Calu3 (cell line): ENCODE measurements at regions not wholly inside any gene's neighbourhood (a gene's known extent, or its start where the extent isn't known, plus 50 kb on each side); places are given as distances from the start of the nearest gene placed in this dataset.

Experiments
- BruUV-seq: library from RNA; stranded (reverse); fragments of 400-500 nt; replicated peaks from 2 replicates; lab custom pipeline; 2021; lab: Mats Ljungman, UMichigan
- CTCF ChIA-PET: fragments of 300-600 bp; sonication (Branson Sonifier 250); formaldehyde crosslinking; loops from one replicate; lab custom pipeline; 2022; ENCODE audit warnings: antibody characterized with exemption; lab: Charles Lee
- DNase-seq: peaks from one replicate; pipeline ENCODE4 v3.0.0; 2022
- H3K27ac Mint-ChIP-seq: one replicate; pipeline ENCODE4 v1.8.0; 2022; ENCODE audit warnings: mixed read lengths; ENCODE audit not compliant: unreplicated experiment
- H3K27me3 Mint-ChIP-seq: one replicate; pipeline ENCODE4 v1.8.0; 2022; ENCODE audit warnings: mixed read lengths; ENCODE audit not compliant: unreplicated experiment
- H3K36me3 Mint-ChIP-seq: one replicate; pipeline ENCODE4 v1.8.0; 2022; ENCODE audit warnings: mild to moderate bottlenecking, moderate library complexity, mixed read lengths; ENCODE audit not compliant: insufficient read depth, unreplicated experiment
- H3K4me1 Mint-ChIP-seq: one replicate; pipeline ENCODE4 v1.8.0; 2022; ENCODE audit warnings: mild to moderate bottlenecking, low read depth, mixed read lengths; ENCODE audit not compliant: unreplicated experiment
- H3K4me3 Mint-ChIP-seq: one replicate; pipeline ENCODE4 v1.8.0; 2022; ENCODE audit warnings: mild to moderate bottlenecking, low read depth, moderate library complexity, mixed read lengths; ENCODE audit not compliant: unreplicated experiment
- H3K9me3 Mint-ChIP-seq: one replicate; pipeline ENCODE4 v1.8.0; 2022; ENCODE audit warnings: low read depth, mixed read lengths; ENCODE audit not compliant: unreplicated experiment
- intact Hi-C: fragments of 100-400 bp; cut with micrococcal nuclease; formaldehyde crosslinking; loops from one replicate; pipeline ENCODE4 v1.10.0; 2022; ENCODE audit not compliant: unreplicated experiment
- TF ChIP-seq, protein P1 (sequence below): fragments of 200-600 bp; IDR thresholded peaks from one replicate; pipeline ENCODE4 v1.8.0; 2022; ENCODE audit warnings: antibody characterized with exemption; ENCODE audit not compliant: unreplicated experiment

DNA sequence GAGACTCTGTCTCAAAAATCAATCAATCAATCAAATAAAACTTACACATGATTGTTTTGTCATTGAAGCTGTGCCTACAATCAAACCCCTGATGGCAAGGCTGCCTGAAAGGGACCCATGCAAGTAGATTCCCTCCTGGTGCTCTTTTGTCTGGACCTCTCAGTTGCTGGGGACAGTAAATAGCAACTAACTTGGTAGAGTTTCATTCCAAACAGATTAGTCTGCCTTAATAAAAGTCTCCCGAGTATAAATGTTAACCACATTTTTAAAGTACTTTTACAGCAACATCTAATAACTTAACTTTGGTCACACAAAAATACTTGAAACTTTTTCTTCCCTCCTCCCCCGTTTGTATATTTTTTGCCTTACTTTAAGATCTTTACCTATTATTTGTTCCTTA lies 105.5 kb downstream of the FEM1C start:
- no peak overlapping the region for H3K27ac Mint-ChIP-seq
- no peaks in the 10 kb centered on the region for H3K36me3 Mint-ChIP-seq
- no peaks in the 10 kb centered on the region for H3K27me3 Mint-ChIP-seq
- intact Hi-C loops, result no loop called here
- TF ChIP-seq, protein P1, sequence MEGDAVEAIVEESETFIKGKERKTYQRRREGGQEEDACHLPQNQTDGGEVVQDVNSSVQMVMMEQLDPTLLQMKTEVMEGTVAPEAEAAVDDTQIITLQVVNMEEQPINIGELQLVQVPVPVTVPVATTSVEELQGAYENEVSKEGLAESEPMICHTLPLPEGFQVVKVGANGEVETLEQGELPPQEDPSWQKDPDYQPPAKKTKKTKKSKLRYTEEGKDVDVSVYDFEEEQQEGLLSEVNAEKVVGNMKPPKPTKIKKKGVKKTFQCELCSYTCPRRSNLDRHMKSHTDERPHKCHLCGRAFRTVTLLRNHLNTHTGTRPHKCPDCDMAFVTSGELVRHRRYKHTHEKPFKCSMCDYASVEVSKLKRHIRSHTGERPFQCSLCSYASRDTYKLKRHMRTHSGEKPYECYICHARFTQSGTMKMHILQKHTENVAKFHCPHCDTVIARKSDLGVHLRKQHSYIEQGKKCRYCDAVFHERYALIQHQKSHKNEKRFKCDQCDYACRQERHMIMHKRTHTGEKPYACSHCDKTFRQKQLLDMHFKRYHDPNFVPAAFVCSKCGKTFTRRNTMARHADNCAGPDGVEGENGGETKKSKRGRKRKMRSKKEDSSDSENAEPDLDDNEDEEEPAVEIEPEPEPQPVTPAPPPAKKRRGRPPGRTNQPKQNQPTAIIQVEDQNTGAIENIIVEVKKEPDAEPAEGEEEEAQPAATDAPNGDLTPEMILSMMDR, result no peak
- CTCF ChIA-PET, result no interaction called here
- no peak for DNase-seq
- H3K4me3 Mint-ChIP-seq, result no peak overlapping the region
- no TSS peak for BruUV-seq
- H3K4me1 Mint-ChIP-seq, result peaks cover 45% of the 10 kb centered on the region
- H3K9me3 Mint-ChIP-seq, result peaks cover 17% of the 10 kb centered on the region

GRCh38 chr5:115435778-115436712 lies 108.5 kb downstream of the FEM1C start:
- no peaks in the 10 kb centered on the region for H3K36me3 Mint-ChIP-seq
- H3K9me3 Mint-ChIP-seq, result peaks cover 7% of the 10 kb centered on the region
- no peak overlapping the region for H3K27ac Mint-ChIP-seq
- no TSS peak for BruUV-seq
- H3K4me3 Mint-ChIP-seq, result no peak overlapping the region
- no peaks in the 10 kb centered on the region for H3K27me3 Mint-ChIP-seq
- no peak for DNase-seq
- TF ChIP-seq, protein P1, result no peak
- CTCF ChIA-PET, result interaction anchor here (0.8 kb wide), 1 partner anchor 139 kb away, joined by 5 read pairs; no protein-coding TSS in a partner anchor
- H3K4me1 Mint-ChIP-seq, result peaks cover 56% of the 10 kb centered on the region
- intact Hi-C loops, result no loop called here

DNA sequence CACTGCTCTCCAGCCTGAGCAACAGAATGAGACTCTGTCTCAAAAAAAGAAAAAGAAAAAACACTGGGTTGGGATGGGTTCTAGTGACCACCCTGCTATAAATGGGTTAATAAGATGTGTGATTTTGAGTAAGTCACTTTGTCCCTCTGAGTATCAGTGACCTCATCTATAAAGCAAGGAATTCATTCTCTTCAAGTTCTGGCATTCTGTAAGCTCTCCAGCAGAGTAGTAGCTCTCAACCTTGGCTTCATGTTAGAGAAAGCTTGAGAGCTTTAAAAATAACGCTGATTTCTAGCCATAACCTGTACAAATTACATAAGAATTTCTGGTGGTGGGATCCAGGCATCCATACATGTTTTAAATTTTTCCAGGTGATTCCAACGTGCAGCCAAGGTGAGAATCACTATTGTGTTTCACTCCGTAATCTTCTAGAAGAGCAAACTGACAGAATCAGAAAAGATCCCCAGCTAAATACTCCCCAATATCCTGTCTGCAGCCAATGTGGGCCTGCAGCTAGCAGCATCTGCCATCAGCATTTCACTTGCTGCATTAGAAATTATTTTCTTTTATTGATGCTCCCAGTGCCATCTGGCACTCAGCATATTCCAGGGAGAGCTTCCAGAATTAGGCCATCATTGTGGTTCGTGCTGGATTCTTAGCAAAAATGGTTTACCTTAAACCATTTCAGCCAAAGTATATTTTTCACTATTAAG lies 109.4 kb downstream of the FEM1C start:
- CTCF ChIA-PET, result interaction anchor here (0.8 kb wide), 1 partner anchor 139 kb away, joined by 5 read pairs; no protein-coding TSS in a partner anchor
- H3K9me3 Mint-ChIP-seq, result peaks cover 5% of the 10 kb centered on the region
- H3K4me3 Mint-ChIP-seq, result no peak overlapping the region
- BruUV-seq, result no TSS peak
- no peaks in the 10 kb centered on the region for H3K36me3 Mint-ChIP-seq
- intact Hi-C loops, result no loop called here
- TF ChIP-seq, protein P1, result no peak
- peaks cover 64% of the 10 kb centered on the region for H3K4me1 Mint-ChIP-seq
- H3K27ac Mint-ChIP-seq, result no peak overlapping the region
- no peak for DNase-seq
- H3K27me3 Mint-ChIP-seq, result no peaks in the 10 kb centered on the region

- no TSS peak for BruUV-seq
- Mint-ChIP-seq H3K9me3 (no peaks in the 10 kb centered on the region), H3K36me3 (no peaks in the 10 kb centered on the region), H3K4me1 (peaks cover 76% of the 10 kb centered on the region), H3K4me3 (no peak overlapping the region), H3K27me3 (no peaks in the 10 kb centered on the region), H3K27ac (no peak overlapping the region)
- TF ChIP-seq, protein P1, result no peak
- intact Hi-C loops, result no loop called here
- CTCF ChIA-PET, result no interaction called here
- no peak for DNase-seq
Measured at GRCh38 chr5:115433918-115434317, 110.7 kb downstream of the FEM1C start.
